Fibroblast of lung (primary cell): ENCODE measurements at regions not wholly inside any gene's neighbourhood (a gene's known extent, or its start where the extent isn't known, plus 50 kb on each side); places are given as distances from the start of the nearest gene placed in this dataset.

Experiments
- EZH2 ChIP-seq: IDR thresholded peaks from 2 replicates; pipeline ENCODE4 v1.5.1; 2012; ENCODE audit warnings: low read length, control low read depth, mild to moderate bottlenecking; ENCODE audit errors: missing control alignments
- TF ChIP-seq, protein P1 (sequence below), 2 donors: IDR thresholded peaks in 1 of 2; conservative IDR thresholded peaks in 1 of 2; 1 replicate in 1 of 2; 2 replicates in 1 of 2; pipeline ENCODE4 v1.5.1; 2011 to 2012; ENCODE audit warnings: low read length in 2 of 2, control low read depth in 1 of 2, inconsistent platforms in 1 of 2, low read depth in 1 of 2, mild to moderate bottlenecking in 1 of 2

DNA sequence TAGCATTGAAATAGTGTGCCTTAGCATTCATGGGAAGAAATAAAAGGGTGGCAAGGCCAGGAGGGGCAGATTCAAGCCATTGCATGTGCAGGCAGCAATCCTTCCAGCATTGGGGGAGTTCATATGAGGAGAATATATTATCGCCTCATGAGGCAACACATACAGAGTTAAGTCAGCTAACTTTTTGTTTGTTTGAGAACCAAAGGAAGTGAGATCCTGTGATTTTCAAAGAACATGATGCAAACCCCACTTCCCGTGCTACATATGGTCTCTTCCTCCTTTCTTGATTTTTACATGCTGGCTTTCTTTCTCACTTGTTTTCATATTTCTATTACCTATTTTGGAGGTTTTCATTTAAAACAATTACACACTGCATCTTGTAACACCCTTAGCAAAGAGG is 579.7 kb upstream of the ARID1B start:
- TF ChIP-seq EZH2, result no peak
- TF ChIP-seq, protein P1, sequence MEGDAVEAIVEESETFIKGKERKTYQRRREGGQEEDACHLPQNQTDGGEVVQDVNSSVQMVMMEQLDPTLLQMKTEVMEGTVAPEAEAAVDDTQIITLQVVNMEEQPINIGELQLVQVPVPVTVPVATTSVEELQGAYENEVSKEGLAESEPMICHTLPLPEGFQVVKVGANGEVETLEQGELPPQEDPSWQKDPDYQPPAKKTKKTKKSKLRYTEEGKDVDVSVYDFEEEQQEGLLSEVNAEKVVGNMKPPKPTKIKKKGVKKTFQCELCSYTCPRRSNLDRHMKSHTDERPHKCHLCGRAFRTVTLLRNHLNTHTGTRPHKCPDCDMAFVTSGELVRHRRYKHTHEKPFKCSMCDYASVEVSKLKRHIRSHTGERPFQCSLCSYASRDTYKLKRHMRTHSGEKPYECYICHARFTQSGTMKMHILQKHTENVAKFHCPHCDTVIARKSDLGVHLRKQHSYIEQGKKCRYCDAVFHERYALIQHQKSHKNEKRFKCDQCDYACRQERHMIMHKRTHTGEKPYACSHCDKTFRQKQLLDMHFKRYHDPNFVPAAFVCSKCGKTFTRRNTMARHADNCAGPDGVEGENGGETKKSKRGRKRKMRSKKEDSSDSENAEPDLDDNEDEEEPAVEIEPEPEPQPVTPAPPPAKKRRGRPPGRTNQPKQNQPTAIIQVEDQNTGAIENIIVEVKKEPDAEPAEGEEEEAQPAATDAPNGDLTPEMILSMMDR (conservative IDR thresholded peaks at IDR 0.05 in 1 of 2, IDR thresholded peaks at IDR 0.05 in 1 of 2; ENCODE audit: low read depth in 1 of 2, low read length in 2 of 2), result no peak
